ENCODE measurements at regions not wholly inside any gene's neighbourhood (a gene's known extent, or its start where the extent isn't known, plus 50 kb on each side); places are given as distances from the start of the nearest gene placed in this dataset.

GRCh38 chr1:232426801-232427200, 203.1 kb downstream of the SIPA1L2 start:
- no peak overlapping the region for H3K4me3 ChIP-seq (ENCODE audit: low read length)
- TF ChIP-seq CTCF (conservative IDR thresholded peaks at IDR 0.05; ENCODE audit: low read depth, low read length): no peak
- DNase-seq (ENCODE audit: low read depth): no peak

- no peak overlapping the region for H3K4me3 ChIP-seq (ENCODE audit: low read length)
- DNase-seq (ENCODE audit: low read depth): no peak
- TF ChIP-seq CTCF (conservative IDR thresholded peaks at IDR 0.05; ENCODE audit: low read depth, low read length): no peak
Measured at GRCh38 chr1:232425421-232425820, 204.5 kb downstream of the SIPA1L2 start.

DNA sequence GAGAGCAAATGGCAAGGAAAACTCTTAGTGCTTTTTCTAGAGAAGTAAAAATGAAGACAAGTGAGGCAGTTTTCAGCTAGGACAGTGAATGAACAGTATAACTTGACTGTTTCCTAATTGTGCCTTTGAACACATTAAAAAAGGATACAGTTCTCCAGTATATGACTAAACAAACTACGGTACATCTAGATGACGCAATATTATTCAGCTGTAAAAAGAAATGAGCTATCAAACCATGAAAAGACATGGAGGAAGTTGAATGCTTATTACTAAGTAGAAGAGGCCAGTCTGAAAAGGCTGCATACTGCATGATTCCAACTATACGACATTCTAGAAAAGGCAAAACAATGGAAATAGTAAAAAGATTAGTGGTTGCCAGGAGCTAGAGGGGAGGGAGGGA, 206.3 kb downstream of the SIPA1L2 start:
- no peak for TF ChIP-seq CTCF (conservative IDR thresholded peaks at IDR 0.05; ENCODE audit: low read depth, low read length)
- H3K4me3 ChIP-seq (ENCODE audit: low read length): no peak overlapping the region

GRCh38 chr1:232422898-232423297, 207.0 kb downstream of the SIPA1L2 start:
- no peak overlapping the region for H3K4me3 ChIP-seq (ENCODE audit: low read length)
- DNase-seq (ENCODE audit: low read depth): no peak
- no peak for TF ChIP-seq CTCF (conservative IDR thresholded peaks at IDR 0.05; ENCODE audit: low read depth, low read length)

More for the DNA sequence above, 206.3 kb downstream of the SIPA1L2 start:
- DNase-seq (ENCODE audit: low read depth): no peak

DNA sequence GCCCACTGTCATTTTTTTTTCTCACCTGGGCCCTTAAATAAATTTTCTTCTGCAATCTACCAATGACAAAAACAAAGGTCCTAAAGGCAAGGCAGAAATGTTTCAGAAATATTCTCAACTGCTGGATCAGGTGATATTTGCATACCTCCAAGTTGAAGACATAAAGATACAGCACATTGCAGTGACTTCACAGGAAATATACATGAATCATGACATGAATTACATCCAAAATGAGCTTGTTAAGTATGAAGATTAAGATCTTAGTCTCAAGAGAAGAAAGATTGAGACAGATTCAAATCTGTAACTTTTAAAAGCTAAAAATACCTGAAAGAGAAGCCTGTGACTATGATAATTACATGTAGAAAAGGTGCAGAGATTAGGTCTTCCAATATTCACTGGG, 207.8 kb downstream of the SIPA1L2 start:
- TF ChIP-seq CTCF (conservative IDR thresholded peaks at IDR 0.05; ENCODE audit: low read depth, low read length): no peak
- DNase-seq (ENCODE audit: low read depth): no peak
- no peak overlapping the region for H3K4me3 ChIP-seq (ENCODE audit: low read length)

DNA sequence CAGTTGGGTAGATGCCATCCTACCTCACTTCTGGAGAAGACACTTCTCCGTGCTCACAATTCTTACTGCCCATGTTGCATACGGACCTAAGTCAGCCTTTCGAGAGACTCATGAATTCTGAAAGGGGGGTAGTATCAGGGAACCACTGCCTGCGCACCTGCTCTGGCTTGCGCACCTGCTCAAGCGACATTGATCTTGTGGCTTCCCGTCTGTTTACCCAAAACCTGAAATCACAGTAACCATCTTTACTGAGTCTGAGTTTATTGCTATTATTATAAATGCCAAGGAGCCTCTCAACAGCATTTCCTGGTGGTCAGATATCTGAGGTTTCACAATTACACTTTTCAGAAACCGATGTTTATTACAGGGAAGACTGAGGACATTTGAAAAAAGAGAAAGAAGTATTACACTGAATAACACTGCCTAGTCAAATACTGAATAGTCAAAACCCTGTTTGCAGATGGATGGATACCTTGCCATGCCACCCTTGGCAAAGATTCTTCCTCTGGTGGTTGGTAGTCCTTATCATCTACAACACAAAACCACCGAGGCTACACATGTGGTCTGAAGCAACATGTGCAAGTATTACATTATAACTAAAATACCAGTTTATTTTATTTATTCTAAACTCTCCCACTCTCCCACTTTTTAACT, 208.7 kb downstream of the SIPA1L2 start:
- DNase-seq (ENCODE audit: low read depth): no peak
- no peak for TF ChIP-seq CTCF (conservative IDR thresholded peaks at IDR 0.05; ENCODE audit: low read depth, low read length)
- no peak overlapping the region for H3K4me3 ChIP-seq (ENCODE audit: low read length)

DNA sequence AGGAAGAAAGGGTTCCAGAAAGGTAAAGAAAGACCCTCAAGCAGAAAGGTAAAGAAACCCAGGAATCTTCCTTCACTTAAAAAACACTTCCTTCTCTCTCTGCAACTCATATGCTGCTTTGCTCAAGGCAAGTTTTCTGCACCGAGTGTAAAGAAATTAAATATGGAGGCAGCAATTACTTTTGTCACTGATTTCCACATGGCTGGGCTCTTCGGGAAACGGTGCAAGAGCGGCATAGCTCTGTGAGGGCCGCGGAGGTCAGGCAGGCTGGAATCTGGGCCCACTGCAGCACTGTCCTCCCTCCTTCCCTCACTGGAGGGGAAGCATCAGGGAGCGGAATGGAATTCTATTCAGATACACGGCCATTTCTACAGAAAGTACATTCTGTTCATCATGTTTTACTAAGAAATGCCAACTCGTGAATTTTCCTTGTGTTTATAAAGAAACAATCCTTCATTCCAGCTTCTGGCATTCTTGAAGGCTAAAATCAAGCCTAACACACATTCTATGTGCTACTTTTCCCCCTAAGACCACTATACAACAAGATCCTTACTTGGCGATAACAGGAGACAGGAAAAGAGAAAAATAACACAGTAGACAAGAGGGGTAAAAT, 212.2 kb downstream of the SIPA1L2 start:
- H3K4me3 ChIP-seq (ENCODE audit: low read length): no peak overlapping the region
- no peak for DNase-seq (ENCODE audit: low read depth)
- TF ChIP-seq CTCF (conservative IDR thresholded peaks at IDR 0.05; ENCODE audit: low read depth, low read length): no peak

All from retinal pigment epithelial cell (primary cell).